H1 (cell line): ENCODE measurements at regions not wholly inside any gene's neighbourhood (a gene's known extent, or its start where the extent isn't known, plus 50 kb on each side); places are given as distances from the start of the nearest gene placed in this dataset.

Source experiments
- CTCF ChIA-PET: fragments of 300-600 bp; sonication (Branson Sonifier 250); formaldehyde crosslinking; loops from one replicate; lab custom pipeline; 2021; ENCODE audit not compliant: partially characterized antibody; lab: Charles Lee
- POLR2A ChIA-PET: fragments of 300-600 bp; sonication (Branson Sonifier 250); formaldehyde crosslinking; loops from one replicate; lab custom pipeline; 2021; ENCODE audit warnings: inconsistent platforms; ENCODE audit not compliant: partially characterized antibody; lab: Charles Lee
- DNase-seq, 2 experiments: peaks; one replicate each; pipeline versions ENCODE4 v3.0.0 to v3.0.0-alpha.2; 2010 to 2022; ENCODE audit warnings: low spot score in 2 of 2, low read depth in 1 of 2, mixed read lengths in 1 of 2
- FAIRE-seq: peaks from 2 replicates; lab custom pipeline; 2011; peaks lifted over from hg19 to GRCh38; lab: Jason Lieb, UNC
- H2AFZ ChIP-seq: 2 replicates; pipeline ENCODE4 v1.8.1; 2012; ENCODE audit warnings: low read length, inconsistent platforms
- H2AK5ac ChIP-seq: 2 replicates; pipeline ENCODE4 v1.6.1; 2013; ENCODE audit warnings: low read depth, low read length
- H2BK120ac ChIP-seq: replicated peaks from 2 replicates; pipeline ENCODE3; 2013; ENCODE audit warnings: low read depth, low read length, inconsistent platforms
- H2BK12ac ChIP-seq: 2 replicates; pipeline ENCODE4 v1.6.1; 2013; ENCODE audit warnings: low read depth, low read length
- H2BK15ac ChIP-seq: 2 replicates; pipeline ENCODE4 v1.6.1; 2013; ENCODE audit warnings: low read length
- H2BK20ac ChIP-seq: 2 replicates; pipeline ENCODE4 v1.6.1; 2013; ENCODE audit warnings: low read length
- H2BK5ac ChIP-seq: 2 replicates; pipeline ENCODE4 v1.6.1; 2013; ENCODE audit warnings: low read depth, low read length
- H3K14ac ChIP-seq: 2 replicates; pipeline ENCODE4 v1.6.1; 2013; ENCODE audit warnings: inconsistent platforms; ENCODE audit not compliant: insufficient read length
- H3K18ac ChIP-seq: 2 replicates; pipeline ENCODE4 v1.6.1; 2013; ENCODE audit warnings: low read length; ENCODE audit errors: extremely low read depth
- H3K23ac ChIP-seq: 2 replicates; pipeline ENCODE4 v1.6.1; 2013; ENCODE audit warnings: inconsistent platforms; ENCODE audit not compliant: insufficient read length
- H3K23me2 ChIP-seq: 2 replicates; pipeline ENCODE4 v1.6.1; 2013; ENCODE audit warnings: low read depth, low read length
- H3K27ac ChIP-seq: 2 replicates; pipeline ENCODE4 v1.6.1; 2011; ENCODE audit warnings: low read depth, low read length, inconsistent platforms
- H3K27me3 ChIP-seq, 4 experiments: replicated peaks in 1 of 4; 1 replicate in 1 of 4; 2 replicates in 3 of 4; pipeline versions ENCODE4 v1.6.1 to v1.8.1; 2011 to 2013; ENCODE audit warnings: low read length in 3 of 4, mild to moderate bottlenecking in 3 of 4, inconsistent platforms in 2 of 4, mixed read lengths in 2 of 4, moderate library complexity in 1 of 4; ENCODE audit not compliant: control insufficient read depth in 3 of 4, insufficient read depth in 3 of 4; ENCODE audit errors: extremely low read depth in 1 of 4
- H3K36me3 ChIP-seq, 4 experiments: 2 replicates each; pipeline versions ENCODE4 v1.6.1 to v1.8.1; 2011 to 2013; ENCODE audit warnings: mild to moderate bottlenecking in 4 of 4, low read length in 3 of 4, moderate library complexity in 2 of 4, control low read depth in 1 of 4, inconsistent platforms in 1 of 4; ENCODE audit not compliant: insufficient read depth in 4 of 4, control insufficient read depth in 2 of 4
- H3K4ac ChIP-seq: replicated peaks from 2 replicates; pipeline ENCODE3; 2013; ENCODE audit warnings: low read length, low read depth, mixed read lengths, inconsistent platforms; ENCODE audit not compliant: insufficient read length
- H3K4me1 ChIP-seq, 4 experiments: replicated peaks in 1 of 4; 1 replicate in 1 of 4; 2 replicates in 3 of 4; pipeline versions ENCODE4 v1.6.1 to v1.8.1; 2011 to 2013; ENCODE audit warnings: low read length in 3 of 4, inconsistent platforms in 2 of 4, mixed read lengths in 1 of 4; ENCODE audit not compliant: insufficient read depth in 4 of 4, control insufficient read depth in 3 of 4
- H3K4me2 ChIP-seq, 2 experiments: 2 replicates each; pipeline versions ENCODE4 v1.6.1 to v1.8.1; 2011 to 2013; ENCODE audit warnings: low read depth in 2 of 2, low read length in 2 of 2, control low read depth in 1 of 2, inconsistent platforms in 1 of 2, mild to moderate bottlenecking in 1 of 2; ENCODE audit not compliant: insufficient read depth in 1 of 2
- H3K4me3 ChIP-seq, 4 experiments: fragments of 200-600, 300-600 bp in 1 of 4; sonication (generic), shearing (Covaris generic), sonication (Bioruptor Twin) in 1 of 4; 2 replicates each; pipeline versions ENCODE4 v1.5.1 to v1.8.1; 2011 to 2016; ENCODE audit warnings: low read length in 4 of 4, low read depth in 3 of 4, control low read depth in 2 of 4, inconsistent platforms in 2 of 4, mild to moderate bottlenecking in 2 of 4, mixed read lengths in 1 of 4, moderate library complexity in 1 of 4; ENCODE audit not compliant: insufficient read depth in 2 of 4; ENCODE audit errors: extremely low read depth in 1 of 4
- H3K56ac ChIP-seq: replicated peaks from 2 replicates; pipeline ENCODE3; 2013; ENCODE audit warnings: low read depth, mild to moderate bottlenecking, mixed read lengths, low read length, inconsistent platforms; ENCODE audit not compliant: insufficient read length
- H3K79me1 ChIP-seq: 2 replicates; pipeline ENCODE4 v1.6.1; 2013; ENCODE audit warnings: low read depth, low read length, control low read depth
- H3K79me2 ChIP-seq, 2 experiments: 2 replicates each; pipeline versions ENCODE4 v1.6.1 to v1.8.1; 2012 to 2013; ENCODE audit warnings: low read length in 2 of 2, mild to moderate bottlenecking in 2 of 2, inconsistent platforms in 1 of 2; ENCODE audit not compliant: insufficient read depth in 2 of 2, control insufficient read depth in 1 of 2
- H3K9ac ChIP-seq, 4 experiments: replicated peaks in 1 of 4; 1 replicate in 1 of 4; 2 replicates in 3 of 4; pipeline versions ENCODE4 v1.6.1 to v1.8.1; 2011 to 2013; ENCODE audit warnings: low read depth in 3 of 4, low read length in 3 of 4, control low read depth in 2 of 4, mild to moderate bottlenecking in 2 of 4, moderate library complexity in 2 of 4, inconsistent platforms in 1 of 4; ENCODE audit errors: extremely low read depth in 1 of 4
- H3K9me3 ChIP-seq, 2 experiments: 2 replicates each; pipeline versions ENCODE4 v1.6.1 to v1.8.1; 2012 to 2013; ENCODE audit warnings: mild to moderate bottlenecking in 2 of 2, moderate library complexity in 2 of 2, control low read depth in 1 of 2, inconsistent platforms in 1 of 2, low read depth in 1 of 2, low read length in 1 of 2, mixed read lengths in 1 of 2; ENCODE audit not compliant: insufficient read depth in 2 of 2
- H4K20me1 ChIP-seq, 2 experiments: replicated peaks in 1 of 2; 2 replicates each; pipeline versions ENCODE3 to v1.8.1; 2011 to 2013; ENCODE audit warnings: inconsistent platforms in 2 of 2, low read length in 2 of 2, mild to moderate bottlenecking in 1 of 2; ENCODE audit not compliant: insufficient read depth in 2 of 2, control insufficient read depth in 1 of 2
- H4K5ac ChIP-seq: 2 replicates; pipeline ENCODE4 v1.6.1; 2013; ENCODE audit warnings: low read length, low read depth, mixed read lengths, inconsistent platforms; ENCODE audit not compliant: insufficient read length
- H4K8ac ChIP-seq: 2 replicates; pipeline ENCODE4 v1.8.0; 2013; ENCODE audit warnings: mild to moderate bottlenecking, moderate library complexity, low read length, inconsistent platforms; ENCODE audit not compliant: insufficient read depth; ENCODE audit errors: extremely low read depth
- H4K91ac ChIP-seq: replicated peaks from 2 replicates; pipeline ENCODE3; 2013; ENCODE audit warnings: low read length, mixed read lengths, inconsistent platforms; ENCODE audit not compliant: insufficient read length
- ASH2L ChIP-seq: fragments of 200-600, 300-600 bp; sonication (generic); IDR thresholded peaks from one replicate; pipeline ENCODE4 v1.7.1; 2017; ENCODE audit warnings: low read length
- ATF2 ChIP-seq: IDR thresholded peaks from 2 replicates; pipeline ENCODE4 v1.6.1; 2012; ENCODE audit warnings: low read length, inconsistent platforms
- CBX5 ChIP-seq: fragments of 300-800, 300-1000 bp; sonication (generic); IDR thresholded peaks from 2 replicates; pipeline ENCODE4 v1.7.1; 2016; ENCODE audit warnings: antibody characterized with exemption, low read length, low read depth
- CEBPB ChIP-seq: IDR thresholded peaks from 2 replicates; pipeline ENCODE4 v1.6.1; 2012; ENCODE audit warnings: low read depth, low read length
- CHD1 ChIP-seq: IDR thresholded peaks from 2 replicates; pipeline ENCODE4 v1.6.1; 2012; ENCODE audit warnings: low read depth, low read length, improper control_type of control experiment
- CHD2 ChIP-seq: IDR thresholded peaks from 2 replicates; pipeline ENCODE4 v1.6.1; 2012; ENCODE audit warnings: low read length, improper control_type of control experiment
- FOSL1 ChIP-seq: IDR thresholded peaks from 2 replicates; pipeline ENCODE4 v1.6.1; 2011; ENCODE audit warnings: mild to moderate bottlenecking, low read depth, low read length, moderate library complexity; ENCODE audit not compliant: insufficient read depth
- KDM5A ChIP-seq: fragments of 200-600 bp; IDR thresholded peaks from 2 replicates; pipeline ENCODE4 v1.7.1; 2012; ENCODE audit warnings: mild to moderate bottlenecking, low read length, inconsistent platforms, mixed read lengths
- POLR2A ChIP-seq, 2 experiments: IDR thresholded peaks; 1 replicate in 1 of 2; 2 replicates in 1 of 2; pipeline ENCODE4 v1.6.1; 2011; ENCODE audit warnings: low read depth in 2 of 2, low read length in 2 of 2, mild to moderate bottlenecking in 2 of 2; ENCODE audit errors: control extremely low read depth in 1 of 2
- RNF2 ChIP-seq: fragments of 200-900, 300-1000 bp; sonication (generic); IDR thresholded peaks from 2 replicates; pipeline ENCODE4 v1.7.1; 2016; ENCODE audit warnings: borderline replicate concordance, low read depth, mild to moderate bottlenecking, antibody characterized with exemption, low read length; ENCODE audit not compliant: poor library complexity, severe bottlenecking; ENCODE audit errors: missing control alignments
- SIN3A ChIP-seq, 2 experiments: IDR thresholded peaks in 1 of 2; conservative IDR thresholded peaks in 1 of 2; 2 replicates each; pipeline ENCODE4 v1.6.1; 2011 to 2012; ENCODE audit warnings: low read length in 2 of 2, improper control_type of control experiment in 1 of 2, low read depth in 1 of 2, mild to moderate bottlenecking in 1 of 2
- SUZ12 ChIP-seq: fragments of 200-600 bp; sonication (generic); IDR thresholded peaks from 2 replicates; pipeline ENCODE4 v1.6.1; 2012; ENCODE audit warnings: mild to moderate bottlenecking, inconsistent platforms, low read length, moderate library complexity, mixed read lengths
- TBP ChIP-seq: IDR thresholded peaks from 2 replicates; pipeline ENCODE4 v1.6.1; 2011; ENCODE audit warnings: low read depth, low read length, improper control_type of control experiment
- TCF12 ChIP-seq: IDR thresholded peaks from 2 replicates; pipeline ENCODE4 v1.6.1; 2011; ENCODE audit warnings: low read depth, mild to moderate bottlenecking, low read length
- WGBS, 2 experiments: shearing (Covaris generic) in 1 of 2; methylation state at CpG; one replicate each; pipeline versions ENCODE4 v1.1.6 to v1.1.7; 2013 to 2015; ENCODE audit warnings: low lambda C conversion rate in 2 of 2, mixed read lengths in 2 of 2, inconsistent platforms in 1 of 2, low coverage in 1 of 2, missing lambda C conversion rate in 1 of 2; ENCODE audit not compliant: insufficient replicate concordance in 2 of 2, insufficient coverage in 1 of 2, insufficient read length in 1 of 2; ENCODE audit errors: extremely low coverage in 1 of 2, missing lambda C conversion rate in 1 of 2; 5-methylcytosine and 5-hydroxymethylcytosine counted together

GRCh38 chr1:238501290-238501689 is 610.6 kb upstream of the ZP4 start:
- ChIA-PET POLR2A (no interaction called here), CTCF (interaction anchor here (0.7 kb wide), 1 partner anchor 39 kb away, joined by 3 read pairs; no protein-coding TSS in a partner anchor)
- no peaks in the 10 kb centered on the region for H3K79me1 ChIP-seq
- H3K4ac ChIP-seq = no peak overlapping the region
- no peak overlapping the region for H3K9ac ChIP-seq
- H3K4me1 ChIP-seq = no peaks in the 10 kb centered on the region
- H2AK5ac ChIP-seq = no peak overlapping the region
- no peak overlapping the region for H4K91ac ChIP-seq
- DNase-seq (no peak), FAIRE-seq (no peak)
- H2BK12ac ChIP-seq = no peak overlapping the region
- no peak overlapping the region for H3K27ac ChIP-seq
- WGBS, 2 experiments = 65% methylated on average over 3 of the region's 3 CpGs; no CpG with 5 or more reads in 1 of the 2 experiments
- H2BK120ac ChIP-seq = no peak overlapping the region
- no peak overlapping the region for H2BK20ac ChIP-seq
- H3K9me3 ChIP-seq = 0 out of 4 replicates have a peak, but pooled peaks cover 0 to 2% of the 10 kb centered on the region in 2 experiments
- no peaks in the 10 kb centered on the region for H3K23me2 ChIP-seq
- H3K27me3 ChIP-seq = no peaks in the 10 kb centered on the region
- no peak overlapping the region for H3K56ac ChIP-seq
- H3K79me2 ChIP-seq = no peaks in the 10 kb centered on the region
- no peak overlapping the region for H3K23ac ChIP-seq
- H3K36me3 ChIP-seq = no peaks in the 10 kb centered on the region
- no peak overlapping the region for H3K18ac ChIP-seq
- no peak overlapping the region for H2BK5ac ChIP-seq
- no peak overlapping the region for H3K4me2 ChIP-seq
- no peaks in the 10 kb centered on the region for H4K20me1 ChIP-seq
- H3K4me3 ChIP-seq = no peak overlapping the region
- no peak overlapping the region for H4K8ac ChIP-seq
- no peak overlapping the region for H4K5ac ChIP-seq
- H2AFZ ChIP-seq = no peak overlapping the region
- no peak overlapping the region for H3K14ac ChIP-seq
- H2BK15ac ChIP-seq = no peak overlapping the region
- TF ChIP-seq KDM5A (no peak), CHD1 (no peak), CBX5 (no peak), ATF2 (no peak), FOSL1 (no peak), TBP (no peak), SIN3A (conservative IDR thresholded peaks at IDR 0.05 in 1 of 2, IDR thresholded peaks at IDR 0.05 in 1 of 2; ENCODE audit: low read depth in 1 of 2, low read length in 2 of 2) (no peak), SUZ12 (no peak), TCF12 (no peak), ASH2L (no peak), RNF2 (no peak), CEBPB (no peak), POLR2A (IDR thresholded peaks at IDR 0.05; ENCODE audit: control extremely low read depth in 1 of 2, low read depth in 2 of 2, low read length in 2 of 2) (no peak), CHD2 (no peak)
